Left forelimb (tissue), 1 donor: ENCODE measurements at regions not wholly inside any gene's neighbourhood (a gene's known extent, or its start where the extent isn't known, plus 50 kb on each side); places are given as distances from the start of the nearest gene placed in this dataset.
"Not testable (repeated sequence)": the region's sequence is repeated elsewhere in the genome, so short reads cannot be mapped to it uniquely, and the experiment has no call there.

Experiments
- DNase-seq: peaks from one replicate; pipeline ENCODE4 v3.0.0-alpha.2; 2018; ENCODE audit warnings: low spot score

GRCh38 chr2:118791483-118791882, 56.0 kb downstream of the EN1 start:
- DNase-seq: no peak

DNA sequence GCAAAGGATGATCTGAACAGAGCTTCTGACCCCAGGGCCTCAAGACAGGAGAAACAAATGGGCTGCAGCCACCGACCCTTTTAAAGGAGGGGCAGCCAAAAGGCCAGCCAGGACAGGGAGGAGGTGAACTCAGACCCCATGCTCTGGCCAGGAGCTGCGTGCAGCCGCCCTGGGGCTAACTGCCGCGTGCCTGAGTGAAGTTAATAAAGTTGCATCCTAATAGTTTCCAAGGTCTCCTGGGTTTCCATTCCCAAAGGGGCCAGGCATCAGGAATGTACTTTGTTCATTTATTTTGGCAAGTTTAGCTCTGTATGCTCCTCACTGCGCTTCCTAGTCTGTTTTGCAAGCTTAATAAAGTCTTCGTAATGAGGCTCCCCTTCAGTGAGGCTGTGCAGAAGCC, 60.7 kb downstream of the EN1 start:
- DNase-seq: no peak

- DNase-seq: no peak
These were observed 62.6 kb downstream of the EN1 start for GRCh38 chr2:118784860-118785259.

DNA sequence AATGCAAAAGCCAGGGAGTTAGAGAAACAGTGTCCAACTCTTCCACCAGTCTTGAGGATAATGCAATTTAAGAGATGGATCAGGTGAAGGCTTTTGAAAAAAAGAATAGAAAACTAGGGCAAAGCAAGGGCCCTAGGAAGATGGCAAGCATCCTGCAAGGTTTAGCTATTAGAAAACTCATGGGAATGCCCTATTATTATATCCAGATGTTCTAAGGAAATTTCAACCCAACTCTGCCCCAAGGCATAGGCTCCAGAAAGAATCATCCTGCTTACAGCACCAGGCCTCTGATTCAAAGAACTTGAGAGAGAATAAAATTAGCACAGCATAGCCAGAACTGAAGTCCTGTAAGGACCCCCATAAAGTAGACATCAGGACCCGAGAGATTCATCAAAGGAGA, 68.1 kb downstream of the EN1 start:
- no peak for DNase-seq

- peak; percentile 81 for DNase-seq
These were observed 72.9 kb downstream of the EN1 start for GRCh38 chr2:118774458-118775133.

DNA sequence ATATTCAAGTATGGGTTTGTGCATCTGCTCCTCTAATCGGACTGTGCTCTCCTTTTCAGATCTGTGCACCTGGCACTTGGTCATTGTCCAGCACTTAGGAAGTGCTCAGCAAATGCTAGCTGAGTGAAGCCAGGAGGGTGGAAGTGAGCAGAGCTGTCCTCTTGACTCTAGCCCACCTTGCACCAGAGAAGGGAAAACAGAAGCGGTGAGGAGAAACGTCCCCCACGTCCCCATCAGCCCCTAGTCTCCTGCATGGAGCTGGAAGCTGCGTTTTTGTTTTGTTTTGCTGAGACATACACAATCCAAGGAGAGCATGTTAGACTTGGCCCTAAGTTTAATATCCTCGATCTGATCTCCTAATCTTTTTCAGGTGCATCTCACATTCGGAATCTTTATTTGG, 73.6 kb downstream of the EN1 start:
- DNase-seq: peak; percentile 47

DNA sequence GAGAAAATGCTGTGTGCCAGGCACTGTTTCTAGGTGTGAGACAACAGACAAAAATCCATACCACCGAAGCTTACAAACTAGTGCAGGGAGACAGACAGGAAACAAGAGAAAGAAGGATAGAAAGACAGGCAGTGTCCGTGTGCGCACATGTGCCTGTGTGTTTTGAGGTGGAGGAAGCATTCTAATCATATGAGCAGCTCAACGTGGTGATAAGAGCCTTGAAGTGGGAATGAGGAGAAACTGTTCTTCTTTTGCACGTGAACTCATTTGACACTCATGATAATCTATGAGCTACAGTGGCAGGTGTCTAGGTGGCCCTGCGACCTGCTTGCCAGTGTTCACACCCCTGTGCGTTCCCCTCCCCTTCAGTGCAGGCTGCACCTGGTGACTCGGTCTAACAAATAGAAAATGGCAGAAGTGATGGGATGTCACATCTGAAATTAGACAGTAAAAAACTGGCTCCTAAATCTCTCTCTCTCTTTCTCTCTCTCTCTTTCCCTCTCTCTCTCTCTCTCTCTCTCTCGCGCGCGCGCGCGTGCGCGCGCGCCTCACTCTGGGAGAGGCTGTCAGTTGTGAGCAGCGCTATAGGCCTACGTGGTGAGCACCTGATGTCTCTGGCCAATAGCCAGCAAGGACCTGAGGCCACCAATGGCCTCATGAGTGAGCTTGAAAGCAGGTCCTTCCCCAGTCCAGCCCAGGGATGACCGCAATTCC, 74.8 kb downstream of the EN1 start:
- DNase-seq: peak; percentile 22

DNA sequence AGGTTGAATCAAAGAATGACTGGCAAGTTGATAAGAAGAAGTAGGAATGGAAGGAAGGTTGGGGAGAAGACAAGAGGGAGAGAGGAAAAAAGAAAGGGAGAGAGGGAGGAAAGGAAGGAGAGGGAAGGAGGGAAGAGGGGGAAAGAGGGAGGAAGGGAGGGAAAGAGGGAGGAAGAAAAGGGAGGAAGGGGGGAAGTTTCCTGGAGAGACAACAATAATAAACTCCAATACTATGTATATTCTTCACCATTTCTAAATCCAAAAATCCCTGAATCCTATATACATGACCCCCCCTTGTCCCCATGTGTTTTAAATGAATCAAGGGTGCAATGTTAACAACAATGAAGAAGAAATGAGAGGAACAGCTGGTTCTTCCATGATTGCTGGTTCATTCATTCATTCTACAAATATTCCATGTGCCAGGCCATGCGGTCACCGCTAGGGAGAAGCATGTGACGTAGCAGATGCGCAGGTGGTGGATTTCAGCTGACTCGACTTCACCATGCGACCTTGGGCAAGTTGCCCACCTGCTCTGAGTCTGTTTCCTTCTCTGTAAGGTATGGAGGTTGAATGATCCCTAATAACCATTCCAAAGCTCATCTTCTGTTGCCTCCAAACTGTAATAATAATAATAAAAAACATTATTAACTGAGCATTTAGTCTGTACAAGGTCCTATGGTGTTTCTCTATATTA, 77.6 kb downstream of the EN1 start:
- no peak for DNase-seq

DNA sequence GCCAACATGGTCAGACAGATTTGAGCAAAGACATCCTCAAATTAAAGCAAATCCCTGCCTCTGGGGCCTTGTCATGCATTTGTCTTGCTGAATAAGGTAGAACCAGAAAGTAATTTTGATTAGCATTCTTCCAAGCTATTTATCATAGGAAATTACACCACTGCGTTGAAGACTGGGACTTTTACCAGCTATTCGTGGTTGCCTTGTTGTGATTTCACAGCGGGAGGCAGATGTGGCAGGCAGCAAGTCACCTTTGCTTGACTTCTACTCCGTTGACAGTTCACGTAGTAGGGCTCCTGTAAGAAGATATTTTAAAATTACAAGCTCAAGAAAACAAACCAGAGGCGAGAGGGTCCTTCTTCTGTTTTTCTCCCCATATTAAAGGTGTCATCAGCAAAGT, 80.6 kb downstream of the EN1 start:
- DNase-seq: peak; percentile 11

- peak; percentile 14 for DNase-seq
These were observed 82.6 kb downstream of the EN1 start for GRCh38 chr2:118764855-118765254.

- no peak for DNase-seq
These were observed 83.7 kb downstream of the EN1 start for GRCh38 chr2:118763797-118764196.

- DNase-seq: no peak
These were observed 85.2 kb downstream of the EN1 start for GRCh38 chr2:118762290-118762689.

DNA sequence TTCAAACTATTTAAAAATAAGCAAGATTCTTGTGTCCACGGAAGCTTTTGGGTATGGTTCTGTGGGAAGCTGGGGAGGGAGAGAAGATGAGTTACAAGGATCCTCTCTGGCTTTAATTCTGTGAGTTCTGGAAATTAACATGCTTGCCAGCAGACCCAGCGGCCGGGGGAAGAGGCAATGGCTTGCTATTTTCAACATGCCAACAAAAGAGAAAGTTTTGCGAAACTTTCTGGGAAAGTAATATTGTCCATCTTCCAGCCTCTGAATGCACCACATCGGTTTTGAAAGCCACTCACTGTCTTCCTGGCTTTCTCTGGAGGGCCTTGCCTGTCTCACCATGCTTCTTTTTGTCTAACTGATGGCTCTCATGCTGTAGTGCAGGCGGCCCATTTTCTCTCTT, 85.7 kb downstream of the EN1 start:
- DNase-seq: no peak

DNA sequence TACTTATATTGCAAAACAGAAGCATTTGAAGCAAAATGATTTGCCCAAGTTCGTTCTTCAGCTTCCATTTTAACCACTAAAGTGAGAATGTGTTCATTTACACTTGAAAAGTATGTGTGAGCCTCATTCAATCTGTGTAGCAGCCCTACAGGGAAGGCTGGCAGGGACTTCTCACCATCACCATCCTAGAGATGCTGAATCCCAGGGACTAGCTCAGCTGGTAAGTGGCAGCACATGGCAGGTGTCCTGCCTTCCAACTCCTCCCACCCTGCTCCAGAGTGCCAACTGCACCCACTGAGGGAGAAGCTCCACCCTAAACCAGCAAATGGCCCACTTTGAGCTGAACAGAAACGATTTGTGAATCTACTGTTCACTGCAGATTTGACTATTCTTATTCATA, 91.5 kb downstream of the EN1 start:
- DNase-seq: no peak

- no peak for DNase-seq
These were observed 92.1 kb downstream of the EN1 start for GRCh38 chr2:118755384-118755783.

DNA sequence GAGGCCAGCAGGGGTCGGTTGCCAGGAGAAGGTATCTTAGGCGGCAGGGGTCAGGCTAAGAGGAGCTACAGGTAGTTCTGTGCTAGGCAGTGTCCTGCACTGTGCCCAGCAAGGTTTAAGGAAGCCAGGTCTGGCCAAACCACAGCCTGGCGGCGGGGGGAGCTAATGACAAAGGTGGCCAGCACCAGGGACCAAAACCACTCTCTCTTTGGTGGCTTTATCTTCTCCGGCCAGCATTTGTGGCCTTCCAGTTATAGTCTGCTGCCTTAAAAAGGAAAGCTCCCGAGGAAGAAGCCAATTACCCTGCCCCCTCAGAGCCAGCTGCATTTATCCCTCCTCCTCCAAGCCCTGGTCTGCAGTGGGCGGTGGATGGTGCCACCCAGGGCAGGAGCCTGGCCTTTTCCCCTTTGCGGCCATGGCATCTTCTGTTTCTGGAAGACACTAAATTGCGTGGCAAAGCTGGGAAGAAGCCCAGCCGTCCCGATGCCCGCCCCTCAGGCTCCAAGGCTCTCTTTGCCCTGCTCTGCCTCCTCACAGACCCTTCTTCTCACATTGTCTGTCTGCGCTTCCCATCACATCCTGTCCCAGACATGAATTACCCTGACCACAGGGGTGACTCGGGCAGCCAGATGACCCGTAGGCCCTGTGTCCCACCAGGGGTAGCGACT, 94.6 kb downstream of the EN1 start:
- DNase-seq: no peak

GRCh38 chr2:118750959-118751565, 96.4 kb downstream of the EN1 start:
- no peak for DNase-seq

GRCh38 chr2:118748245-118748885, 99.1 kb downstream of the EN1 start:
- DNase-seq: no peak

GRCh38 chr2:118747637-118748036, 99.8 kb downstream of the EN1 start:
- no peak for DNase-seq

GRCh38 chr2:118747066-118747465, 100.4 kb downstream of the EN1 start:
- no peak for DNase-seq

- not testable (repeated sequence) for DNase-seq
These were observed 102.7 kb downstream of the EN1 start for GRCh38 chr2:118744682-118745181.
